WTC11 (cell line): ENCODE measurements at regions not wholly inside any gene's neighbourhood (a gene's known extent, or its start where the extent isn't known, plus 50 kb on each side); places are given as distances from the start of the nearest gene placed in this dataset.

Experiments used
- ATAC-seq: fragments of 200-7000 bp; cut with Tn5 transposase; 2 replicates; pipeline ENCODE4 v1.10.0; 2021; ENCODE audit warnings: mild to moderate bottlenecking, moderate library complexity
- CTCF ChIA-PET: fragments of 300-600 bp; sonication (Branson Sonifier 250); formaldehyde crosslinking; loops from one replicate; lab custom pipeline; 2021; ENCODE audit warnings: antibody characterized with exemption; lab: Charles Lee
- POLR2A ChIA-PET: fragments of 350-600 bp; sonication (Branson Sonifier 250); formaldehyde crosslinking; loops from one replicate; lab custom pipeline; 2021; ENCODE audit warnings: antibody characterized with exemption; lab: Charles Lee
- DNase-seq: peaks from one replicate; pipeline ENCODE4 v3.0.0; 2021; ENCODE audit warnings: low spot score
- H3K27ac Mint-ChIP-seq: 2 replicates; pipeline ENCODE4 v1.8.0; 2021; ENCODE audit warnings: mixed read lengths
- H3K27me3 Mint-ChIP-seq: 2 replicates; pipeline ENCODE4 v1.8.0; 2021; ENCODE audit warnings: low read depth, mild to moderate bottlenecking, moderate library complexity, mixed read lengths
- H3K36me3 Mint-ChIP-seq: 2 replicates; pipeline ENCODE4 v1.8.0; 2021; ENCODE audit warnings: mixed read lengths
- H3K4me1 Mint-ChIP-seq: 2 replicates; pipeline ENCODE4 v1.8.0; 2022; ENCODE audit warnings: mixed read lengths
- H3K4me3 Mint-ChIP-seq: 2 replicates; pipeline ENCODE4 v1.8.0; 2021; ENCODE audit warnings: mild to moderate bottlenecking, moderate library complexity, mixed read lengths
- H3K9me3 Mint-ChIP-seq: 2 replicates; pipeline ENCODE4 v1.8.0; 2021; ENCODE audit warnings: mixed read lengths
- AFF4 ChIP-seq: sonication (generic); formaldehyde crosslinking; IDR thresholded peaks from 2 replicates; pipeline ENCODE4 v1.8.1; 2023; ENCODE audit warnings: mild to moderate bottlenecking, missing genetic modification reagents, borderline replicate concordance
- AR ChIP-seq: fragments of 250-450 bp; sonication (Bioruptor Pico); IDR thresholded peaks from 2 replicates; pipeline ENCODE4 v1.9.0; 2021; ENCODE audit warnings: mild to moderate bottlenecking
- ATF3 ChIP-seq: sonication (generic); formaldehyde crosslinking; conservative IDR thresholded peaks from 2 replicates; pipeline ENCODE4 v1.8.1; 2022; ENCODE audit warnings: mild to moderate bottlenecking, missing genetic modification reagents
- ATF6 ChIP-seq: sonication (generic); formaldehyde crosslinking; IDR thresholded peaks from 2 replicates; pipeline ENCODE4 v1.8.1; 2023; ENCODE audit warnings: mild to moderate bottlenecking, missing genetic modification reagents
- E2F1 ChIP-seq: sonication (generic); formaldehyde crosslinking; IDR thresholded peaks from 2 replicates; pipeline ENCODE4 v1.8.0; 2022; ENCODE audit warnings: mild to moderate bottlenecking, missing genetic modification reagents
- E2F4 ChIP-seq: sonication (generic); formaldehyde crosslinking; IDR thresholded peaks from 2 replicates; pipeline ENCODE4 v1.8.1; 2022; ENCODE audit warnings: low read depth, mild to moderate bottlenecking, moderate library complexity, missing genetic modification reagents, borderline replicate concordance
- NFATC4 ChIP-seq: fragments of 250-450 bp; sonication (Bioruptor Pico); IDR thresholded peaks from 2 replicates; pipeline ENCODE4 v1.9.0; 2021; ENCODE audit warnings: mild to moderate bottlenecking
- PREB ChIP-seq: sonication (generic); formaldehyde crosslinking; IDR thresholded peaks from 2 replicates; pipeline ENCODE4 v1.8.1; 2022; ENCODE audit warnings: mild to moderate bottlenecking, missing genetic modification reagents, moderate library complexity, borderline replicate concordance
- SMAD4 ChIP-seq: sonication (generic); formaldehyde crosslinking; IDR thresholded peaks from 2 replicates; pipeline ENCODE4 v1.8.0; 2022; ENCODE audit warnings: mild to moderate bottlenecking, missing genetic modification reagents
- SP1 ChIP-seq: sonication (generic); formaldehyde crosslinking; conservative IDR thresholded peaks from 2 replicates; pipeline ENCODE4 v1.8.1; 2022; ENCODE audit warnings: missing genetic modification reagents
- TEAD1 ChIP-seq: sonication (generic); formaldehyde crosslinking; IDR thresholded peaks from 2 replicates; pipeline ENCODE4 v1.8.0; 2022; ENCODE audit warnings: mild to moderate bottlenecking, missing genetic modification reagents
- USF2 ChIP-seq: sonication (generic); formaldehyde crosslinking; IDR thresholded peaks from 2 replicates; pipeline ENCODE4 v1.8.1; 2023; ENCODE audit warnings: mild to moderate bottlenecking, missing genetic modification reagents, moderate library complexity
- ZMAT4 ChIP-seq: fragments of 250-450 bp; sonication (Bioruptor Pico); IDR thresholded peaks from 2 replicates; pipeline ENCODE4 v1.9.0; 2021; ENCODE audit warnings: mild to moderate bottlenecking
- ZNF121 ChIP-seq: sonication (generic); formaldehyde crosslinking; IDR thresholded peaks from 2 replicates; pipeline ENCODE4 v1.8.0; 2023; ENCODE audit warnings: missing genetic modification reagents
- ZNF317 ChIP-seq: sonication (generic); formaldehyde crosslinking; IDR thresholded peaks from 2 replicates; pipeline ENCODE4 v1.8.1; 2023; ENCODE audit warnings: low read depth, mild to moderate bottlenecking, moderate library complexity, missing genetic modification reagents, borderline replicate concordance
- TF ChIP-seq, protein P1 (sequence below): sonication (generic); formaldehyde crosslinking; IDR thresholded peaks from 2 replicates; pipeline ENCODE4 v1.8.0; 2023; ENCODE audit warnings: mild to moderate bottlenecking, missing genetic modification reagents

DNA sequence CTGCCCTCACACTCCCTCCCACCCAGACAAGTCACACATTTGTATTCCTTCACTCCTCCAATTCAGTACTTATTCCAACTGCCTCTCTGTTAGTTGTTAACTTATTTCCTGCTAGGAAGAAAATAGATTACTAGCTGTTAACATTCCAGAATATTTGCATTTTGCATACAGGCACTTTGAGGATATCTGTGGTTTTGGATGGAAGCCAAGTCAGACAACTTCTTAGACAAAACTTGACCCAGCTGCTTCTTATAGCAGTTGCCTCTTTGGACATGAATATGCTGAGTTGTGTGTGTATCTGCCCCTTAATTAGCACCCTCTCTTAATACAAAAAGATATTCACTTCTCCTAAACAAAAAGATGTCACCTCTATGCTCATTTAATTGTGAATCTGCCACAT is 1280.6 kb upstream of the ACO1 start:
- DNase-seq: no peak
- CTCF ChIA-PET: no interaction called here
- Mint-ChIP-seq H3K36me3 (no peaks in the 10 kb centered on the region), H3K9me3 (no peaks in the 10 kb centered on the region), H3K4me1 (peaks cover 5% of the 10 kb centered on the region), H3K27ac (no peak overlapping the region), H3K27me3 (no peaks in the 10 kb centered on the region), H3K4me3 (no peak overlapping the region)
- TF ChIP-seq E2F1 (CRISPR knock-in tag): no peak
- no peak for TF ChIP-seq ATF3 (CRISPR knock-in tag)
- no peak for TF ChIP-seq USF2 (CRISPR knock-in tag)
- TF ChIP-seq ATF6 (CRISPR knock-in tag): no peak
- TF ChIP-seq ZNF121 (CRISPR knock-in tag): no peak
- no peak for TF ChIP-seq SMAD4 (CRISPR knock-in tag)
- ATAC-seq: no peak
- POLR2A ChIA-PET: no interaction called here

DNA sequence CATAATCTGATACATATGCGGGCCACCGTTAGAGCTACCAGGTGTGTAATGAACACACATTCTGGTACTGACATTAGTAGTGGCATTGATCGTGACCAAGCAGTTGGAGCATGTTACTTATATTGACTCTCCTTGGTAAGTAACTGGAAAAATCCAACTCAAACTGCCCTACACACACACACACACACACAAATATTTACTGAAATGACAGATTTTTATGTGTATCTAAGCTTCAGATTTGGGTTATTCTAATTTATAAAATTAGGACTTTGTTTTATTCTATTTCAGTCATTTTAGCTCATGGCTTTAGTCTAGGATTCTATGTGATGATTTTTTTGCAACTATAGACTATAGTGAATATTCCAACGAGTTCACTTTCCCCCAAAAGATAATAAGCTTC is 1280.2 kb upstream of the ACO1 start:
- no peaks in the 10 kb centered on the region for H3K9me3 Mint-ChIP-seq
- CTCF ChIA-PET: no interaction called here
- ATAC-seq (no peak), DNase-seq (no peak)
- H3K36me3 Mint-ChIP-seq: no peaks in the 10 kb centered on the region
- H3K27me3 Mint-ChIP-seq: no peaks in the 10 kb centered on the region
- H3K27ac Mint-ChIP-seq: no peak overlapping the region
- H3K4me1 Mint-ChIP-seq: peaks cover 5% of the 10 kb centered on the region
- no peak overlapping the region for H3K4me3 Mint-ChIP-seq
- POLR2A ChIA-PET: no interaction called here
- TF ChIP-seq ZMAT4 (CRISPR knock-in tag): no peak
- TF ChIP-seq ZNF317 (CRISPR knock-in tag): no peak
- no peak for TF ChIP-seq AR (CRISPR knock-in tag)
- no peak for TF ChIP-seq AFF4 (CRISPR knock-in tag)
- TF ChIP-seq SP1 (CRISPR knock-in tag): no peak
- TF ChIP-seq TEAD1 (CRISPR knock-in tag): no peak
- TF ChIP-seq, protein P1, sequence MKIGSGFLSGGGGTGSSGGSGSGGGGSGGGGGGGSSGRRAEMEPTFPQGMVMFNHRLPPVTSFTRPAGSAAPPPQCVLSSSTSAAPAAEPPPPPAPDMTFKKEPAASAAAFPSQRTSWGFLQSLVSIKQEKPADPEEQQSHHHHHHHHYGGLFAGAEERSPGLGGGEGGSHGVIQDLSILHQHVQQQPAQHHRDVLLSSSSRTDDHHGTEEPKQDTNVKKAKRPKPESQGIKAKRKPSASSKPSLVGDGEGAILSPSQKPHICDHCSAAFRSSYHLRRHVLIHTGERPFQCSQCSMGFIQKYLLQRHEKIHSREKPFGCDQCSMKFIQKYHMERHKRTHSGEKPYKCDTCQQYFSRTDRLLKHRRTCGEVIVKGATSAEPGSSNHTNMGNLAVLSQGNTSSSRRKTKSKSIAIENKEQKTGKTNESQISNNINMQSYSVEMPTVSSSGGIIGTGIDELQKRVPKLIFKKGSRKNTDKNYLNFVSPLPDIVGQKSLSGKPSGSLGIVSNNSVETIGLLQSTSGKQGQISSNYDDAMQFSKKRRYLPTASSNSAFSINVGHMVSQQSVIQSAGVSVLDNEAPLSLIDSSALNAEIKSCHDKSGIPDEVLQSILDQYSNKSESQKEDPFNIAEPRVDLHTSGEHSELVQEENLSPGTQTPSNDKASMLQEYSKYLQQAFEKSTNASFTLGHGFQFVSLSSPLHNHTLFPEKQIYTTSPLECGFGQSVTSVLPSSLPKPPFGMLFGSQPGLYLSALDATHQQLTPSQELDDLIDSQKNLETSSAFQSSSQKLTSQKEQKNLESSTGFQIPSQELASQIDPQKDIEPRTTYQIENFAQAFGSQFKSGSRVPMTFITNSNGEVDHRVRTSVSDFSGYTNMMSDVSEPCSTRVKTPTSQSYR (CRISPR knock-in tag): no peak
- no peak for TF ChIP-seq NFATC4
- TF ChIP-seq PREB: no peak
- no peak for TF ChIP-seq E2F4 (CRISPR knock-in tag)
